Heart right ventricle (tissue), 16 donors: ENCODE measurements at regions not wholly inside any gene's neighbourhood (a gene's known extent, or its start where the extent isn't known, plus 50 kb on each side); places are given as distances from the start of the nearest gene placed in this dataset.

Source experiments
- ATAC-seq, 8 donors: fragments of 200-7000 bp; cut with Tn5 transposase; one replicate each; pipeline ENCODE4 v1.9.1; 2020; ENCODE audit warnings: mild to moderate bottlenecking in 8 of 8, moderate library complexity in 8 of 8, moderate number of reproducible peaks in 1 of 8
- DNase-seq, 2 donors: peaks; one replicate each; pipeline ENCODE4 v3.0.0-alpha.2; 2020
- H3K27ac ChIP-seq, 10 donors: fragments of 200-600 bp; sonication (generic) in 2 of 10; one replicate each; pipeline versions ENCODE4 v1.5.0 to v1.8.0; 2020 to 2022; ENCODE audit warnings: mild to moderate bottlenecking in 3 of 10
- H3K27me3 ChIP-seq, 7 donors: fragments of 200-600 bp; one replicate each; pipeline ENCODE4 v1.8.0; 2021 to 2022; ENCODE audit warnings: mild to moderate bottlenecking in 2 of 7
- H3K36me3 ChIP-seq, 9 donors: fragments of 200-600 bp; sonication (generic) in 1 of 9; one replicate each; pipeline versions ENCODE4 v1.5.0 to v1.8.0; 2020 to 2022; ENCODE audit warnings: mild to moderate bottlenecking in 2 of 9
- H3K4me1 ChIP-seq, 9 donors: fragments of 200-600 bp; sonication (generic) in 1 of 9; one replicate each; pipeline versions ENCODE4 v1.5.0 to v1.8.0; 2020 to 2022; ENCODE audit warnings: mild to moderate bottlenecking in 4 of 9
- H3K4me3 ChIP-seq, 10 donors: fragments of 200-600 bp; sonication (generic) in 2 of 10; one replicate each; pipeline versions ENCODE4 v1.5.0 to v1.8.0; 2020 to 2022; ENCODE audit warnings: mild to moderate bottlenecking in 7 of 10, moderate library complexity in 2 of 10
- H3K9me3 ChIP-seq, 11 donors: fragments of 200-600 bp in 10 of 11; sonication (generic) in 2 of 11; one replicate each; pipeline versions ENCODE4 v1.5.0 to v1.8.0; 2013 to 2022; ENCODE audit warnings: mild to moderate bottlenecking in 2 of 11, control low read depth in 1 of 11, moderate library complexity in 1 of 11
- CTCF ChIP-seq, 9 donors: fragments of 200-600 bp; sonication (generic) in 2 of 9; IDR thresholded peaks; one replicate each; pipeline versions ENCODE4 v1.5.0 to v1.8.0; 2021 to 2022; ENCODE audit warnings: antibody characterized with exemption in 9 of 9, mild to moderate bottlenecking in 5 of 9, moderate library complexity in 1 of 9
- WGBS, 2 donors: extraction: QIAGEN DNeasy Blood & Tissue Kit; methylation state at CpG; one replicate each; pipeline ENCODE4 v1.1.7; 2013; ENCODE audit warnings: inconsistent platforms in 1 of 2; 5-methylcytosine and 5-hydroxymethylcytosine counted together
- intact Hi-C, 10 donors: fragments of 100-400 bp; cut with DNase I; formaldehyde crosslinking; loops; one replicate each; pipeline versions ENCODE4 v1.11.1 to v1.14.2; 2022
- donor health status: Arrhythmogenic right ventricular cardiomyopathy.
- donor health status: ischemic (EF 13 %, LVEDD 7.1; RV severe dilation, severe dysfunction).
- donor health status: healthy with polysubstance abuse.
- donor health status: DM: no; HTN: yes; CAD: no.
- donor health status: DM: no; HTN: no; CAD: no.
- donor health status: ischemic (EF 25% LVEDD 6.9; RV normal size, moderate dysfunction).
- donor health status: ischemic (EF 25% LVEDD 5.7; RV mildly dilated, moderate dysfunction).
- donor health status: healthy.
- donor health status: DM: yes; HTN: yes; CAD: no.
- donor health status: Ischemic cardiomyopathy.
- donor health status: ischemic (EF 35%, LVEDD 5.7; RV mildly dilated, moderate dysfunction).
- donor health status: nonischemic (EF 11% LVEDD 7.7; RV severe dilation, severe dysfunction).
- donor health status: DM: yes; HTN: yes; CAD: no.
- donor health status: PGD.
- donor health status: ischemic (EF 29% LVEDD 5.4; RV normal size, mild dysfunction).
- donor health status: nonischemic (EF 23%, LVEDD 6.1; RV moderate dilation, normal function).

- no peak for TF ChIP-seq CTCF (IDR thresholded peaks at IDR 0.05)
- DNase-seq (no peak), ATAC-seq (peak in 3 of 8 donors; percentile 34 to 51 (median 47))
- H3K36me3 ChIP-seq: no peaks in the 10 kb centered on the region
- no peaks in the 10 kb centered on the region for H3K4me1 ChIP-seq
- no peaks in the 10 kb centered on the region for H3K9me3 ChIP-seq
- intact Hi-C loops: loop anchor here in 2 of 10 donors (10.0 kb wide), 2 partner anchors 202 to 212 kb away; no protein-coding TSS in a partner anchor
- peaks cover 0 to 4% (median 0%) of the 10 kb centered on the region in 7 donors for H3K27me3 ChIP-seq
- 33 to 40% methylated on average over 19 of the region's 19 CpGs for WGBS, 2 donors
- H3K4me3 ChIP-seq: no peak overlapping the region
- H3K27ac ChIP-seq: no peak overlapping the region
These were observed 131.2 kb upstream of the STX18 start for GRCh38 chr4:4673070-4673469.

- H3K27ac ChIP-seq: no peak overlapping the region
- no peak for TF ChIP-seq CTCF (IDR thresholded peaks at IDR 0.05)
- ATAC-seq: peak in 2 of 8 donors; percentile 61 to 96
- H3K27me3 ChIP-seq: peaks cover 0 to 5% (median 0%) of the 10 kb centered on the region in 7 donors
- no peaks in the 10 kb centered on the region for H3K36me3 ChIP-seq
- no peak overlapping the region for H3K4me3 ChIP-seq
- intact Hi-C loops: loop anchor here in 2 of 10 donors (10.0 kb wide), 2 partner anchors 202 to 212 kb away; no protein-coding TSS in a partner anchor
- no peaks in the 10 kb centered on the region for H3K4me1 ChIP-seq
- DNase-seq: no peak
- no peaks in the 10 kb centered on the region for H3K9me3 ChIP-seq
- 57 to 58% methylated on average over 8 of the region's 8 CpGs for WGBS, 2 donors
These were observed 130.6 kb upstream of the STX18 start for GRCh38 chr4:4672402-4672801.

- peak in 1 of 8 donors; percentile 44 for ATAC-seq
- intact Hi-C loops: loop anchor here in 2 of 10 donors (10.0 kb wide), 2 partner anchors 203 to 213 kb away; no protein-coding TSS in a partner anchor
These were observed 130.0 kb upstream of the STX18 start for GRCh38 chr4:4671774-4672349.

GRCh38 chr4:4670869-4671268, 129.0 kb upstream of the STX18 start:
- Histone ChIP-seq H3K4me3 (no peak overlapping the region), H3K27me3 (peaks cover 0 to 8% (median 0%) of the 10 kb centered on the region in 7 donors), H3K27ac (no peak overlapping the region), H3K36me3 (no peaks in the 10 kb centered on the region), H3K9me3 (no peaks in the 10 kb centered on the region), H3K4me1 (peaks cover 0 to 4% (median 0%) of the 10 kb centered on the region in 9 donors)
- no peak for TF ChIP-seq CTCF (IDR thresholded peaks at IDR 0.05)
- no peak for ATAC-seq
- no peak for DNase-seq
- intact Hi-C loops: loop anchor here in 2 of 10 donors (10.0 kb wide), 2 partner anchors 204 to 214 kb away; no protein-coding TSS in a partner anchor
- WGBS, 2 donors: 84 to 91% methylated on average over 5 of the region's 5 CpGs

More at GRCh38 chr4:4671774-4672349, 130.0 kb upstream of the STX18 start:
- TF ChIP-seq CTCF (IDR thresholded peaks at IDR 0.05): no peak
- Histone ChIP-seq H3K4me1 (peaks cover 0 to 4% (median 0%) of the 10 kb centered on the region in 9 donors), H3K36me3 (no peaks in the 10 kb centered on the region), H3K9me3 (no peaks in the 10 kb centered on the region), H3K27ac (no peak overlapping the region), H3K4me3 (no peak overlapping the region), H3K27me3 (peaks cover 0 to 8% (median 0%) of the 10 kb centered on the region in 7 donors)
- WGBS, 2 donors: 65 to 78% methylated on average over 5 of the region's 5 CpGs
- DNase-seq: no peak
